T1000 (cell line): ENCODE measurements at regions not wholly inside any gene's neighbourhood (a gene's known extent, or its start where the extent isn't known, plus 50 kb on each side); places are given as distances from the start of the nearest gene placed in this dataset.
"Not testable (repeated sequence)": the region's sequence is repeated elsewhere in the genome, so short reads cannot be mapped to it uniquely, and the experiment has no call there.

Experiments
- DNase-seq: peaks from one replicate; lab custom pipeline; 2025; ENCODE audit warnings: mixed read lengths; lab: John Stamatoyannopoulos, UW

GRCh38 chr17:70597774-70598173, 428.4 kb downstream of the KCNJ2 start:
- DNase-seq: no peak

GRCh38 chr17:70599198-70599597, 429.9 kb downstream of the KCNJ2 start:
- DNase-seq: no peak

- DNase-seq: not testable (repeated sequence)
These were observed 430.6 kb downstream of the KCNJ2 start for GRCh38 chr17:70599945-70600344.

- no peak for DNase-seq
These were observed 433.9 kb downstream of the KCNJ2 start for GRCh38 chr17:70603226-70603625.

- DNase-seq: no peak
These were observed 435.5 kb downstream of the KCNJ2 start for GRCh38 chr17:70604854-70605253.

GRCh38 chr17:70606086-70606485, 436.8 kb downstream of the KCNJ2 start:
- no peak for DNase-seq

- DNase-seq: no peak
These were observed 438.9 kb downstream of the KCNJ2 start for GRCh38 chr17:70608193-70608592.

GRCh38 chr17:70608957-70609356, 439.6 kb downstream of the KCNJ2 start:
- no peak for DNase-seq

- DNase-seq: no peak
These were observed 440.2 kb downstream of the KCNJ2 start for GRCh38 chr17:70609566-70609965.

GRCh38 chr17:70610161-70610560, 440.8 kb downstream of the KCNJ2 start:
- no peak for DNase-seq

- DNase-seq: no peak
These were observed 444.3 kb downstream of the KCNJ2 start for GRCh38 chr17:70613681-70614080.

GRCh38 chr17:70615831-70616230, 446.5 kb downstream of the KCNJ2 start:
- no peak for DNase-seq

- DNase-seq: no peak
These were observed 449.3 kb downstream of the KCNJ2 start for GRCh38 chr17:70618641-70619040.

GRCh38 chr17:70621566-70621965, 452.2 kb downstream of the KCNJ2 start:
- DNase-seq: no peak

- no peak for DNase-seq
These were observed 453.3 kb downstream of the KCNJ2 start for GRCh38 chr17:70622368-70623260.

- DNase-seq: no peak
These were observed 454.9 kb downstream of the KCNJ2 start for GRCh38 chr17:70624211-70624610.

GRCh38 chr17:70629902-70630301, 460.6 kb downstream of the KCNJ2 start:
- no peak for DNase-seq

GRCh38 chr17:70636517-70637133, 467.3 kb downstream of the KCNJ2 start:
- DNase-seq: no peak

GRCh38 chr17:70642059-70642458, 472.7 kb downstream of the KCNJ2 start:
- DNase-seq: no peak

GRCh38 chr17:70644096-70644495, 474.8 kb downstream of the KCNJ2 start:
- DNase-seq: no peak

GRCh38 chr17:70646673-70647072, 477.3 kb downstream of the KCNJ2 start:
- no peak for DNase-seq

GRCh38 chr17:70648166-70648565, 478.8 kb downstream of the KCNJ2 start:
- DNase-seq: no peak

GRCh38 chr17:70653850-70654249, 484.5 kb downstream of the KCNJ2 start:
- DNase-seq: no peak
